GM12864 (cell line): ENCODE measurements at regions not wholly inside any gene's neighbourhood (a gene's known extent, or its start where the extent isn't known, plus 50 kb on each side); places are given as distances from the start of the nearest gene placed in this dataset.
"Not testable (repeated sequence)": the region's sequence is repeated elsewhere in the genome, so short reads cannot be mapped to it uniquely, and the experiment has no call there.

Experiments used
- DNase-seq: peaks from one replicate; pipeline ENCODE4 v3.0.0-alpha.2; 2011; ENCODE audit warnings: low read depth
- H3K4me3 ChIP-seq: 2 replicates; pipeline ENCODE4 v1.5.1; 2011; ENCODE audit warnings: mild to moderate bottlenecking, low read depth, low read length, control low read depth
- TF ChIP-seq, protein P1 (sequence below): IDR thresholded peaks from 2 replicates; pipeline ENCODE4 v1.5.1; 2011; ENCODE audit warnings: low read depth, mild to moderate bottlenecking, moderate library complexity, low read length, control low read depth, inconsistent platforms; ENCODE audit errors: missing control alignments

DNA sequence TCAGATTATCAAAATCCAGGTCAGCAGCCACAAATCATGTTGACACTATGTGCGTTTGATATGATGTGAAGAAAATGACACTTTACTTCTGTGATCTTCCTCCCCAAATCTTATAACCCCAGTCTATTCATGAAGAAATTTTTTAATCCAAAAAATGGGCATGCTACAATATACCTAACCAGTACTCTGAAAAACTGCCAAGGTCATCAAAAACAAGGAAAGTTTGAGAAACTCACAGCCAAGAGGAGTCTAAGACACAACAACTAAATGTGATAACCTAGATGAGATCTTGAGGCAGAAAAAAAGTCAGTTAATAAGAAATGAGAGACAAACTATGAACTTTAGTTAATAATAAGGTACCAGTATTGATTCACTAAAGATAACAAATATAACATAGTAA lies 200.6 kb upstream of the IRAK1BP1 start:
- TF ChIP-seq, protein P1, sequence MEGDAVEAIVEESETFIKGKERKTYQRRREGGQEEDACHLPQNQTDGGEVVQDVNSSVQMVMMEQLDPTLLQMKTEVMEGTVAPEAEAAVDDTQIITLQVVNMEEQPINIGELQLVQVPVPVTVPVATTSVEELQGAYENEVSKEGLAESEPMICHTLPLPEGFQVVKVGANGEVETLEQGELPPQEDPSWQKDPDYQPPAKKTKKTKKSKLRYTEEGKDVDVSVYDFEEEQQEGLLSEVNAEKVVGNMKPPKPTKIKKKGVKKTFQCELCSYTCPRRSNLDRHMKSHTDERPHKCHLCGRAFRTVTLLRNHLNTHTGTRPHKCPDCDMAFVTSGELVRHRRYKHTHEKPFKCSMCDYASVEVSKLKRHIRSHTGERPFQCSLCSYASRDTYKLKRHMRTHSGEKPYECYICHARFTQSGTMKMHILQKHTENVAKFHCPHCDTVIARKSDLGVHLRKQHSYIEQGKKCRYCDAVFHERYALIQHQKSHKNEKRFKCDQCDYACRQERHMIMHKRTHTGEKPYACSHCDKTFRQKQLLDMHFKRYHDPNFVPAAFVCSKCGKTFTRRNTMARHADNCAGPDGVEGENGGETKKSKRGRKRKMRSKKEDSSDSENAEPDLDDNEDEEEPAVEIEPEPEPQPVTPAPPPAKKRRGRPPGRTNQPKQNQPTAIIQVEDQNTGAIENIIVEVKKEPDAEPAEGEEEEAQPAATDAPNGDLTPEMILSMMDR = no peak
- H3K4me3 ChIP-seq = no peak overlapping the region
- no peak for DNase-seq

- no peak overlapping the region for H3K4me3 ChIP-seq
- TF ChIP-seq, protein P1 = no peak
- DNase-seq = no peak
These were observed 197.2 kb upstream of the IRAK1BP1 start for GRCh38 chr6:78670156-78670555.

DNA sequence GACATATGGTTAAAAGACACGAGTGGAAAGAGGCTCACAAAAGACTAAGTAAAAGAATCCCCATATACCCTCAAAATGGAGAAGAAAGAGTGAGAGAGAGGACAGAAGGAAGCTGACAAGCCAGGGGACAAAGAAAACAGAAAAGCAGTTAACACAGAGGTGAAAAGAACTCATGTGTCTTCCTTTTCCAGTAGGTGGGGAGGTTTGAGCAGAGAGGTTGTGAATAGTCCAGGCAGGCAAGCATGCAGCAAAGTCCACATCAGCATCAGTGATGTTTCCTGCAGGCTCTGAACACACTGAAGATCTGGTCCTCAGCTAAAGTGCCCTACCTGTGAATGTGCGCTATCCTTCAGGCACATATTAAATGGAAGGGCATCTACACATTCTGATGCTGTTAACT lies 196.5 kb upstream of the IRAK1BP1 start:
- DNase-seq = no peak
- TF ChIP-seq, protein P1 = no peak
- H3K4me3 ChIP-seq = no peak overlapping the region

DNA sequence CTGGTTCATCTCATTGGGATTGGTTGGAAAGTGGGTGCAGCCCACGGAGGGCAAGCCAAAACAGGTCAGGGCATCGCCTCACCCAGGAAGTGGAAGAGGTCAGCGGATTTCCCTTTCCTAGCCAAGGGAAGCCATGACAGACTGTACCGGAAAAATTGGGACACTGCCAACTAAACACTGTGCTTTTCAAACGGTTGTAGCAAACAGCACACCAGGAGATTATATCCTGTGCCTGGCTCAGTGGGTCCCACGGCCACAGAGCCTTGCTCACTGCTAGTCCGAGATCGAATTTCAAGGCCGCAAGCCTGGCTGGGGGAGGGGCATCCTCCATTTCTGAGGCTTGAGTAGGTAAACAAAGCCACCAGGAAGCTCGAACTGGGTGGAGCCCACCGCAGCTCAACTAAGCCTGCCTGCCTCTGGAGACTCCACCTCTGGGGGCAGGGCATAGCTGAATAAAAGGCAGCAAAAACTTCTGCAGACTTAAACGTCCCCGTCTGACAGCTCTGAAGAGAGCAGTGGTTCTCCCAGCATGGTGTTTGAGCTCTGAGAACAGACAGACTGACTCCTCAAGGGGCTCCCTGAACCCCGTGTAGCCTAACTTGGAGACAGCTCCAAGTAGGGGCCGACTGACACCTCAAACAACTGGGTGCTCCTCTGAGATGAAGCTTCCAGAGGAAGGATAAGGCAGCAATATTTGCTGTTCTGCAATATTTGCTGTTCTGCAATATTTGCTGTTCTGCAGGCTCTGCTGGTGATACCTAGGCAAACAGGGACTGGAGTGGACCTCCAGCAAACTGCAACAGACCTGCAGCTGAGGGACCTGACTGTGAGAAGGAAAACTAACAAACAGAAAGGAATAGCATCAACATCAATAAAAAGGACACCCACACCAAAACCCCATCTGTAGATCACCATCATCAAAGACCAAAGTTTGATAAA lies 191.0 kb upstream of the IRAK1BP1 start:
- not testable (repeated sequence) for H3K4me3 ChIP-seq, DNase-seq

DNA sequence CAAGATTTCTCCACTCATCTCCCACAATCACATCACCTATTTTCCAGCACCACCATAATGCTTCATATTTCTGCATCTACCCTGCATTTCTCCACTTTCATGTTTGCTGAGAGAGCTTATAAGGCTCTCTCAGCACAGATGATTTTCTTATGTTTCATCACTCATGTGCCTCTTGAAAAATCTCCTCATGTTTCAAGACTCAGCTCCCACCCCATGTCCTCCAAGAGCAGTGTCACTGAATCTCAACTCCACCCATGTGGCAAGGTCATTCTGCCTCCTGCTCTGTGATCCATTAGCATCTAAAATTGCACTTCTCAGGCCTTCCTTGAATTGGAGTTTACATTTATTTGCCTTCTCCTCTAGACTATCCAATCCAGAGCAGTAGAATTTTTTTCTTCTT lies 178.7 kb upstream of the IRAK1BP1 start:
- no peak overlapping the region for H3K4me3 ChIP-seq
- DNase-seq = no peak
- TF ChIP-seq, protein P1 = no peak

GRCh38 chr6:78693835-78694234 lies 173.5 kb upstream of the IRAK1BP1 start:
- TF ChIP-seq, protein P1 = no peak
- H3K4me3 ChIP-seq = no peak overlapping the region
- DNase-seq = no peak

- DNase-seq, H3K4me3 ChIP-seq: not testable (repeated sequence)
These were observed 172.7 kb upstream of the IRAK1BP1 start for GRCh38 chr6:78694628-78695027.

GRCh38 chr6:78700991-78701390 lies 166.4 kb upstream of the IRAK1BP1 start:
- TF ChIP-seq, protein P1 = no peak
- DNase-seq = no peak
- H3K4me3 ChIP-seq = no peak overlapping the region
